CD4-positive, alpha-beta T cell treated with Interleukin-4 for 1 hour (primary cell): ENCODE measurements at regions not wholly inside any gene's neighbourhood (a gene's known extent, or its start where the extent isn't known, plus 50 kb on each side); places are given as distances from the start of the nearest gene placed in this dataset.
"Not testable (repeated sequence)": the region's sequence is repeated elsewhere in the genome, so short reads cannot be mapped to it uniquely, and the experiment has no call there.

Experiments
- DNase-seq, 2 donors: peaks; one replicate each; pipeline ENCODE4 v3.0.0-alpha.2; 2020 to 2022

DNA sequence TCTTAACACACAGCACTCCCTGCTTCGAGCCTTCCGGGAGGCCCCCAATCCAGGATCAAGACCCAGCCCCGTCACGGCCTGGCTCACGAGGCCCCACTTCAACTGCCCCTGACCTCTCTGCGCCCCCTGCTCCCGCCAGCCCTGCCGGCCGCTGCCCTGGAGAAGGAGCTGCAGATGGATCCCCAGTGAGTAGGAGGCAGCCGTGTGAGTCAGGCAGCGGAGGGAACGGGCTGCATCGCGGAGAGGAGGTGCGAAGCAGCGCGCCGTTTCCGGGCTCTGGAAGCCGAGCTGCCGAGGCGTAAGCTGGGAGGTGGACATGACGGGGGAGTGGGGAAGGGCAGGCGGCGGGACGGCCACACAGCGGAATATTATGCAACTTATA, 133.4 kb downstream of the TPRA1 start:
- no peak for DNase-seq

DNA sequence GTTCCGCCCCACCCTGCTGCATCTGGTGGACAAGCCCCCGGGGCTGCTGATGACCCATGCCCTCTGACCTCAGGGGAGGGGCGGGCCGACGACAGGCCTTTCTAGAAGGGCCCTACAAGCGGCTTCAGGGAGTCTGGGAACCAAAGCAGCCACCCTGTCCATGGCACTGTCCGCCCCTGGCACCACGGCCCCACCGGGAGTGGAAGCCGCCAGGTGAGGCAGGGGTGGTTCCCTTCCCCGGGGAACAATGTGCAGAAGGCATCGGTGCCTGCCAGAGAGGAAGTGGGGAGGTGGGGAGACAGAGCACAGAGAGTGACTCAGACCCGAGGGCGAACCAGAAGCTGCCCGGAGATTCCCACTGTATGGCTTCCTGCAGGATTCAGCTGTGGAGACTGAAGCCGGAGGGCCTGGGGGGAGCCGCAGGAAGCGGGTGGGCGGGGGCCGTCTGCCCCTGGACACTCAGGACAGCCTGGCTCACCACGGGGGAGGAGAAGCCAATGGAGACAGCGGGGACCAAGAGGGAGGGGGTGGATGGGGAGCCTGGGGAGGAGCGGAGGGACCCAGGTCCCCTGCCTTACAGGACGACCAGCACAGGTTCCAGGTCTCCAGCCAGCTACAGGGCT, 134.0 kb downstream of the TPRA1 start:
- DNase-seq, result no peak

DNA sequence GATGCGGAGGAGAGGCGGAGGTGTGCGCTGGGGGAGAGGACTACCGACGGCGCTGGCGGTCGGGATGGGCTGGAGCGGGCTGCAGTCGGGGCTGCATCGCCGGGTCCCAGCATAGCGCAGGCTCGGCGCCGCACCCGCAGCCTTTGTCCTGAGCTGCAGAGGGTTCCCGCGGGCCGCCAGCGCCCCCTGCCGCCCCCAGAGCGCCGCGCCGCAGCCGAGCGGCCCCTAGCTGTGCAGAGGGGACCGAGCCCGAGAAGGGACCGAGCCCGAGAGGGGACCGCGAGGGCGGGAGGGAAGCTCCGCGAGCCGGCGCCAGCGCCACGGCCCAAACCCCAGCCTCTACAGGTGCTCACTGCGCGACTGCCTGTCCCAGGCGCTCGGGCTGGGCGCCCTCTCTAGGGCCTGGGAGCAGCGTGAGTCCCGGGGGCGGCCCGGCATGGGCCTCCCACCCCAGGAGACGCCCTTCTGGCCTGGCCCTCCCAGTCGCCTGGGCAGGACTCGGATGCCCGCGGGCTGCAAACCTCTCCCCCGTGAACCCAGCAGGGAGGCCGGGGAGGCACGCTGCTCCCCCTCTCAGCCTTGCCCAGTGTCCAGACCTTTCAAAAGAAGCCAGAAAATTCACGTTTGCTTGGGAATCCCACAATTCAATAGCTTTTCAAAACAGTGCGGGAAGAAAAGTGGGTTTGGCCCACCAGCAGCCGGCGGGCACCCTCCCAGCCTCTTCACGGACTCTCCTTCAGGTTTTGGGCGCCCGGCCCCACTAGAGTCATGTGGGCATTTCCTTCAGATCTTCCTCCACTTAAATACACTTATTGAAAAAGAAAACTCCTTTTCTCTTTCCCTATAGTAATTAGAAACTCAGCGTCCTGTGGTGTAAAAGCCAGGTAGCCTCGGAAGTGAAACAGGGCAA, 134.7 kb downstream of the TPRA1 start:
- DNase-seq, result peak; percentile 29 to 39

DNA sequence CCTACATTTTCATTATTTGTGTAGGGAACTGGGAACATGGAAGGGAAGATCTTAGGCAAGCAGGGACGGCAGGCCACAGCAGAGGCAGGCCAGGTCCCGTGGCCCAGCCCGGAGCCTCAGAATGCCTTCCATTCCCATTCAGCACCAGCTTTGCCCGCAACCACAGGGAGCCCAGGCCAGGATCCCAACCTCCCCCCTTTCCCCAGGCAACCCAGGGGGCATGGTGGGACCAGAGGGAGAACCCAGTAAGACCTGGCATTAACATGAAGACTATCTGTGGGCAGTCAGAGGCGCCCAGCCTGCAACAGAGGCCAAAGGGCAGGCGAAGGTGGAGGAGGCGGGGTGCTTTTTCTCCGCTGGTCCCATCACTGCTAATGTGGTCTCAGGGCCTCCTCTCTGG, 135.6 kb downstream of the TPRA1 start:
- no peak for DNase-seq

DNA sequence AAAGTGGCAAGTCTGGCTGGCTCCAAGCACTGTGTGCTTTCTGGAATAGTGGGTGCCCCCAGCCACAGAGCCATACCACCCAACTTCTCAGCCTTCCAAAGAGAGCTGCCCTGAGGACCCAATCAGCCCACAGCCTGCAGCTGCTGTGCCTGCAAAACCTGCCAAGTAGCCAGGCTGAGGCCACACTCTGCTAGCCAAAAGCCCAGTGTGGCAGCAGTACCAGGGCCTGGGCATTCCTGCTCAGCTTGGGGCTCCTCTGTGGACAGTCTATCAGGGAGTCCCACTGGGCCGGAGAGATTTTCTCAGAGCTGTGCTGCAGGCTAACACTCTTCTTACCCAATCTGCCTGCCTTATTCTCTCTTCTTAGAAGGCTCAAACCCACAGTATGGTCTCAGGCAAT, 136.5 kb downstream of the TPRA1 start:
- no peak for DNase-seq

DNA sequence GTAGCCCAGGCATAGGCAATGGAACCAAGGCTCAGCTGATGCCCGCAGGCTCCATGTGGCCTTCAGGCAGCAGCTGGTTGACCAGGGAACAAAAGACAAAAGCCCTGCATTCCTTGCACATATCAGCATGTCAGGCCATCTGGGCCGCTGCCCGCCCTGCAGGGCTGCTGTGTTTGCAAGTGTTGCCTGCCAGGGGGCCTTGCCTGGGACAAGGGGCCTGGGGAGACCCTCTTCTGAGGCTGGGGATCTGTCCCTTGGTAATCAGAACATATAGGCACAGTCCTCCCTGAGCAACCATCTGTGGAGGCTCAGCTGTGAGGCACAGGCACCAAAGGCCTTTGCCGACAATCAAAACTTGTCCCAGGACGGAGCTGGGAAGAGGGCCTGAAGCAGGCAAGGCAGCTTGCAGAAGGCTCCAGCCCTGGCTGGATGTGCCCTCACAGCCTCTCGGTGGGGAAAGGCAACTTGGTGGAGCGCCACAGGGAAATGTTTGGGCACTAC, 138.2 kb downstream of the TPRA1 start:
- no peak for DNase-seq

DNA sequence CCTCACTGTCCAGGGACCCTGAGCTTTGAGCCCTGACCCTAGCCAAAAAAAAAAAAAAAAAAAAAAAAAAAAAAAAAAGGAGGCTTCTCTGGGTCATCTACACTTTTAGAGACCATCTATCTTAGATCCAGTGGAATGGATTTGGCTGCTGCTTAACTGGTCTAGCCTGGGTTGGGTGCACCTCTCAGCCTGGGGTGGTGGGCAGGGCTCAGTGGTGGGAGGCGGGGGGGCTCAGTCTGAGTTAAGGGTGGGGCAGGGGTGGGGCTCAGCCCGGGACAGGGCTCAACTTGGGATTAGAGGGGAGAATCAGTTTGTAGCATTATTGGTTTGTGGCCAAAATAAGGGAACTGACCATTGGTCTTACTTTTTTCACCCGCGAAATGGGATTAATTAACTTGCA, 139.2 kb downstream of the TPRA1 start:
- DNase-seq, result no peak

DNA sequence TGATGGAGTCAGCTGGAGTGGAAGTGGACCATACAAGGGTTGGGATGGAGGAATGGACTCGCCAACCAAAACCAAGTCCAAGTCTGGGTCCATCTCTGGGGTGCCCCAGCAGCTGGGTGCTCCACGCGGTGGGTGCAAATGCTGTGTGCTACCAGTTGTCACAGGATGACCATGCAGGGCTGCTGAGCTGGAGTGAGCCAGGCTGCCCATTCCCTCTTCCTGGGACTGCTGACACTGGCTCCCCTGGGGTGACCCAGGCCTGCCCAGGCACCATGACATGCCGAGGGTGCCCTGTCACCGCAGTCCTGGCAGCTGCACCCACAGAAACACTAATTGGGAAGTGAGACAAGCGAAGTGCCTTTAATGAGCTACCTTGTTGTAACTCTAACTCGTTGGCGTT, 140.2 kb downstream of the TPRA1 start:
- DNase-seq, result no peak

DNA sequence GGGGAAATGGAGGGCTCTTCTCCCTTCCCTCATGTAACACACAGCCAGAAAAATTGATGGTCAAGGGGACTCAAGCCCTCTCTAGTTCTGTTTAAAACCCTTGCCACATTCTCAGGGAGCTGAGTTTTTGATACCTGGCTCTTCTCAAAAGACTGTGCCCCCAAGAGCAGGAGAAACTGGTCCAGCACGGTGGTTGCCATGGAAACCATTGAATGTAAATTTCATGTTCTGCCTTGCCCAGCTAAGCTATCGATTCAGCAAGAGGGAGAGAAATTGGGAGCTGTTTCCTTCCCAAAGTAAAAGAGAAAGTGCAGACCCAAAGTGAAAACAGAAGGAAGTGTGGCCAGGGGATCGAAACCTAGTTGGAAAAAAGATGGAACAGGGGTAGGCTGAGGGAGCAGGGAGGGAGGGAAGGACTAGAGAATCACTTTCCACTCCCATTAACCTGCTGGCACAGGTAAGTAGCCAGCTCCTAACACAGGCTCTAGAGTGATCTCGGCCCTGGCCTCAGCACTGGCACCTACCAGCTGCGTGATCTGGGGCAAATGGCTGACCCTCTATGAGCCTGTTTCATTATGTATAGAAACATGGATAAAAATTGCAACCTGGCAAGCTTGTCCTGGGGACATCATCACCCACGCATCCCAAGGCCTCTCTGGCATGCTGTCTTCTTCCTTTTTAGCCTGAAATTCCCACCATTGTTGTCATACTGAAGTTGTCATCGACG, 140.9 kb downstream of the TPRA1 start:
- DNase-seq, result no peak

DNA sequence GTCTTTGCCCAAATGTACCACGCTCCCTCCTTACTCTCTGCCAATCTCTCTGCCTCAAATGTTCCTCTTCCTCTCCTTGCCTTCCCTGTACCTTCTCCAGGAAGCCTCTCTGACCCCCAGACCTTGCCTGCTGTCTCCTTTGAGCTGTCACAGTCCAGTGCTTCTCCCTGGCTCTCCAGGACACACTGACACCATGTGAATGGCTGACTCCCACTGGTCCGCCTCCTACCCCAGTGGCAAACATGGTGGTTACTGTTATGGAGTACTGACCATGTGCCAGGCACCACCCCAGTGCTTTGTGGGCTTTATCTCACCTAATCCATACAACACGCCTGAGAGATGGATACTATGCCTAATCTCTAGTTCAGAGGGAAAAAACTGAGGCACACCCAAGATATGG, 141.9 kb downstream of the TPRA1 start:
- DNase-seq, result no peak

DNA sequence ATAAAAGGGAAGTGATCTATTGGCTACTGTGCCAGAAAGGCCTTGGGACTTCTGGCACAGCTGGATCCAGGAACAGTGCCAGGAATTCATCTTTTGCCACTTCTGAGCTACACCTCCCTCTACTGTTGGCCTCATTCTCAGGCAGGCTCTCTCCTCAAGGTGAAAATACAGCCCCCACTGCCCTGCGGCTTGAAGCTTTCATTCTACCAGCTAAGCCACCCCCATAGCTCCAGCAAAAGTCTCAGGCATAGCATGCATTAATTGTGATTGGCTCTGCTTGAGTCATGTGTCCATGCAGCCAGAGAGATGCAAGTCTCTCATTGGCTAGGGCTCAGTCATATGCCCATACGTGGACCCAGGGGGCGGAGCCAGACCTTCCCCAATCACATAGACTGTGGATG, 142.4 kb downstream of the TPRA1 start:
- no peak for DNase-seq

DNA sequence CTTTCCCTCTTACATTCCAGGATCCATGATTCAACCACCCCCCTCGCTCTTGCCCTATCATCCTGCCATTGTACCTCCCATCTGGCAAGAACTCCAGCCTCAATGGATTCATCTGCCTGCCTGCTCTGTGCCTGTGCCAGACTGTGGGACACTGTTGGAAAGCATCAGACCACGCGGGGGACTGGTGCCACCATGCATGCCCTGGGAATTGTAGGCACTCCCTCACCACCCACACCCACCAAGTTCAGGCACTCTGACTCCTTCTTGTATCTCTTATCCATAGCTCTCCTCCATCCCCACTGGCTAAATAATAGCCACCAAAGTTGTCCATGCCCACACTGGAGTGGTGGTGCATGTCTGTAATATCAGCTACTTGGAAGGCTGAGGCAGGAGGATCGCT, 143.8 kb downstream of the TPRA1 start:
- DNase-seq, result peak in 1 of 2 donors; percentile 3

DNA sequence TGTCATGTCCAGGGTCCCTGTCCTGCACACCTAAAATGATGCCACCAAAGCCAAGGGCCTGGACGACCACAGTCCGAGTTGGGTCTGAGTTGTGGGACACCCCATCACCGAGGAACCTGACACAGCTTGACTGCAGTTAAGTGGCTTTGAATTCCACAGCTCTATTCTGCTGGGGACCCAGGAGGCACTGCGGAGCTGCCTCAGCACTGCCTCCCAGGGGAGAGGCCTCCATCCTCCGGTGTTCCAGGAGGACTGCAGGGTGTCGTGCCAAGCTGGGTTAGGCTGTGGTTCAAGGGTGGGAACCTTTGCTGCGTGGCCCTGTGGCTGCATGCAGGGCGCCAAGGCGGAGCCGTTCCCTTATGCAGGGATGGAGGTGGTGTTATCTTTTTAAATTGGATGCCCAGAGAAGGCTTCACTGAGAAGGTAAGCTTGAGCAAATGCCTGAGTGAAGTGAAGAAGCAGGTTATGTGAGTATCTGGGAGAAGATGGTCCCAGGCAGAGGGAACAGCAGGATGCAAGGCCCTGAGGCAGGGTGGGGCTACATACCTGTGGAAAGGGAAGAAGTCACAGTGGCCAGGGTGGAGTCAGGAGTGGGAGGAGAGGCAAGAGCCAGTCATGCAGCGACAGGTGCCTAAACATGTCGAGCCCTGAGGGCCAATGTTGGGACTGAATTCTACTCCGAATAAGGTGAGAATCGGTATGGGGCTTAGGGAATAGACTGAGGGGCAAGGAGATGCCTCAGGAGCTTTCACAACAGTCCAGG, 144.8 kb downstream of the TPRA1 start:
- DNase-seq, result no peak

DNA sequence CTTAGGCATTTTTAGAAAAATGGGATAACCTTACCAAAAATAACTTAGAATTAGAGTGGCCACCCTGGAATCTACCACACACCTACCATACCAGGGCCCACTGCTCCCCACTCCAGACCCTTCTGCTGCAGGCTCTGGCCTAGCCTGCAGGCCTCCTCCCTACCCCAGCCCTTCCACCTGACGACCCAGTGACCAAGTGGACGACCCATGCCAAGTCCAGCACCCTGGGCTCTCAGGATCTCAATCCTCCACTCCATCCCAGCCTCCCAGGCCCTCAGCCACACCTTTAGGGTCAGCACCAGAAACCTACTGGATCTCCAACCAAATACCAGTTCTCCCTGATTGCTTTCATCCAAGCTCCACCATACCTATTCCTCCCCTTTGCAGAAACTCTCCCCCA, 145.8 kb downstream of the TPRA1 start:
- DNase-seq, result peak in 1 of 2 donors; percentile 5

DNA sequence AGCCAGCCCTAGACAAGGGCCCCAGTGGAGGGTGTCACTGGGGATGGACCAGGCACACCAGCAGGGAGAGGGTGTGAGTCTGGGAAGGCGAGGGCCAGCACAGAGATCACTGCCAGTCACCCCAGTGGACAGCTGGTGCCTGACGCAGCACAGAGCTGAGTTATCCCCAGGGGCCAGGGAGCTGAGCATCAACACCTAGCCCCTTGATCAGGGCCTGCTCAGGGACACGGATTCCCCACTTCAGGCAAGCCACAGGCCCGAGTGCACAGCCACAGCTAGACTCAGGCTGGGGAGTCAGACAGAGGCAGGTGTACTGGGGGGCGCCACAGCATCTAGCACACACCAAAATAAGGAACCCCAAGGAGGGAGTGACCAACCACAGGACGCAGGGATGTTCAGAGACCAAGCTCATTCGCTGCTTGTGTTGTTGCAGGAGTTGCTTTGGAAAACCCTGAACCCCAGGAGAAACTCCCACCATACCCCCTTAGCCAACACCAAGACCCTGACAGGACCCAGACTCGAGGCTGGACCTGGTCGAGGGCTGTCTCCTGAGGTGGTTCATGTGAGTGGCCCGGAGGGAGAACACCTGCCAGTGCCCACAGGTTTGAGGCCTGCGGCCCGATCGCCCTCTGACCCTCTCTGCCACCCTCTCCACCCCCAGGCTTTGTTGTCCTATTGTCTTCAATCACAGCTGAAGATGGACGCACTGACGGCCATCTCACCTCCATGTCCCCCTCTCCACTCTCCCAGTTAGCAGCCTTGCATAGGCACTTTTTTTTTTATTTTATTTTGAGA, 146.8 kb downstream of the TPRA1 start:
- DNase-seq, result no peak

DNA sequence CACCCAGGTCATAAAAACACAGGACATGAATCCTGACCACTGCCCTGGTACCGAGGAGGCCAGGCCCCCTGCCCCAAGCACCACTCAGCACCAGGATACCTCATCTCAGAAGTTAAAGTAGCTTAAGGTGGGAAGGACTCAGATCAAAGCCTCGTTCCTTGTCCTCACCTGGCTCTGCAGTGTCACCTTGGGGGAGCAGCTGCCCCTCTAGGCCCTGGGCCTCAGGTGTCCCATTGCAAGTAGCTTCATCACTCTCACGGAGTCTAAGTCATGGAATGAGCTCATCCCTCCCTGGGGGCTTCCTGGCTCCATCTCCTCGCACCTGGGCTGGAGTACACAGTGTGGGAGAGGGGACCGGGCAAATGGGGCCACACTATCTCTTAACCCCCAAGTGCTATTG, 148.0 kb downstream of the TPRA1 start:
- DNase-seq, result no peak

DNA sequence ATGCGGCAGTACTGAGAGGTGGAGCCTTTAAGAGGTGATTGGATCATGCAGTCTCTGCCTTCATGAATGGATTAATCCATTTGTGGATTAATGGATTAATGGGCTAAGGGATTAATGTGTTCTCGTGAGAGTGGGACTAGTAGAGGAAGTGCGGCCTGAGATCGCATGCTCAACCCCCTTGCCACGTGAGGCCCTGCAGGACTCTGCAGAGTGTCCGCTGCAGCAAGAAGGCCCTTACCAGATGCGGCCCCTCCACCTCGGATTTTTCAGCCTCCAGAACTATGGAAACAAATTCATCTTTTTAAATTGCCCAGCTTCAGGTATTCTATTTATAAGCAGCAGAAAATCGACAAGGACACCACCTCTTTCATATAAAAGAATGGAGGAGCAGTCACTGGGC, 148.8 kb downstream of the TPRA1 start:
- DNase-seq, result no peak

DNA sequence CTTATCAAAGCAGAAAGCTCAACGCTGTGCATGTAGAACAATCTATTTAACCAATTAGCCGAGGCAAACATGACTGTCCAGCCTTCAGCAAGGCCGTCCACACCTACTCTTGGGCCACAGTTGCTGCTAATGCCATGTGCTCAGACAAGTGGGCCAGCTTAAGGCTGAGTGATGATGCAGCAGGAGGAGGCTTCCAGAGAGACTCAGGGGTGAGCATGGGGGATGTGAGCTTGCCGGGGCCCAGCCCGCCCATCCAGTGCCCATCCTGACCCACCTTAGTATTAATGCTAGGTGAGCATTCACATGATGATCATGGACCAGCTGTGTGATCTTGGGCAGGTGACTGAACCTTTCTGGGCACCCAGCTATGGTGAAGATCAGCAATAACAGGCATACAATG, 150.1 kb downstream of the TPRA1 start:
- DNase-seq, result no peak

DNA sequence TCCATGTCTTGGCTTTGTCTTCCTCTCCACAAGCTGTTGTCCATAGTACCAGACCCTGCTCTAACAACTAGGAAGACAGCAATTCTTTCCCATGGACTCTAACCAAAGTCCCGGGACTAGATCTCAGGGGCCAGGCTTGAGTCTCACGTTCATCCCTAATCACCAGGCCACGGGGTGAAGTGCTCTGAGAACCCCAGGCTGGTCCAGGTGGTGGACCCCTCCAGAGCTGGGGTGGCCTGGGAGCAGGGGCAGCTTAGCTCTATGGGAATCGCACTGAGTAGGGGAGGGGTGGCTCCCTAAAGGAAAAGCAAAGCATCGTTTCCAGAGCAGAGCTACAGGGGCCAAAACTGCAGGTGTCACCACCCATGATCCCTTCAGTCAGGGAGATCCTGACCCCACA, 150.9 kb downstream of the TPRA1 start:
- DNase-seq, result no peak

DNA sequence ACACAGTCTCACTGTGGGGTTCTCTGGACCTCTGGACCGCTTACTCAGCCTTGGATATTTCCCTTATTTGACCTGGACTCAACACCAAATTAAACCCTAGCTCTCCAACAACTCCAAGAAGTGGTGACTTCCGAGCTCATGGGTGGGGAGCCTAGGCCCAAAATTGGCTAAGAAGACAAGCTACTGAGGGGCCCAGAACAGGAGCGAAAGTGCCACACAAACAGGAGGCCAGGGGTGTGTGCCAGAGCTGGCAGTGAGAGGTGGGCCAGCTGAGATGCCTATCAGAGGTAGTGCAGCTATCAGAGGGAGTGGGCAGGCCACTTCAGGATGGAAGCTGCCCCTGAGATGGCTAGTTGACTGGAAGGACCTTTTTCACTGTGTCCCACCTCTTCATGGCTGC, 151.1 kb upstream of the PRR20G start:
- DNase-seq, result no peak

DNA sequence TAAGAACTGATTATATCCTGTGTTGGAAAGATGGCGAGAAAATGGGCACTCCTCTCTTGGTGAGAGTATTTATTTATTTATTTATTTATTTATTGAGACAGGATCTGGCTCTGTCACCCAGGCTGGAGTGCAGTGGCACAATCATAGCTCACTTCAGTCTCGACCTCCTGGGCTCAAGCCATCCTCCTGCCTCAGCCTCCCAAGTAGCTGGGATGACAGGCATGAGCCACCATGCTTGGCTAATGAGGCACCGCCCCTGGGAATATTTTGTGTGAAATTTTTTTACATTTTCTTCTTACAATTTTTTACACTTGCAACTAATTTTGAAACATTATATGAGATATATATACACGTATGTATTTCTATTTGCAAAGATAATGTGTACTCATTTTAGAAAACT, 150.5 kb upstream of the PRR20G start:
- DNase-seq, result no peak

DNA sequence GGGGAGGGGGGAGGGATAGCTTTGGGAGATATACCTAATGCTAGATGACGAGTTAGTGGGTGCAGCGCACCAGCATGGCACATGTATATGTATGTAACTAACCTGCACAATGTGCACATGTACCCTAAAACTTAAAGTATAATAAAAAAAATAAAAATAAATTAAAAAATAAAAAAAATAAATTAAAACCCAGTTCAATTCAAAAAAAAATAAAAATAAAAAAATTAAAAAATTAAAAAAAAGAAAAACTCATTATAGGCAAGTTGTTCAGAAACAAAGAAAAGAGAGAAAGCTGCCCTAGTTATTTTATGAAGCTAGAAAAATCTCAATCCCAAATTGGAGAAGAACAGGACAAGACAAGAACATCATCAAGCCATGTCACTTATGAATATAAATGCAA, 147.5 kb upstream of the PRR20G start:
- not testable (repeated sequence) for DNase-seq
